GM10248 (cell line): ENCODE measurements at regions not wholly inside any gene's neighbourhood (a gene's known extent, or its start where the extent isn't known, plus 50 kb on each side); places are given as distances from the start of the nearest gene placed in this dataset.

Source experiments
- CTCF ChIA-PET: fragments of 300-600 bp; sonication (Branson Sonifier 250); formaldehyde crosslinking; extraction: SDS; loops from one replicate; lab custom pipeline; 2021; ENCODE audit warnings: antibody characterized with exemption; lab: Yijun Ruan, JAX
- POLR2A ChIA-PET: fragments of 350-650 bp; sonication (Branson Sonifier 250); formaldehyde crosslinking; extraction: SDS; loops from one replicate; lab custom pipeline; 2020; ENCODE audit warnings: antibody characterized with exemption; lab: Yijun Ruan, JAX
- DNase-seq: peaks from one replicate; pipeline ENCODE4 v3.0.0; 2012; ENCODE audit errors: extremely low spot score
- CTCF ChIP-seq: IDR thresholded peaks from 2 replicates; pipeline ENCODE4 v1.5.1; 2012; ENCODE audit warnings: mild to moderate bottlenecking, low read depth; ENCODE audit errors: extremely low read depth, missing control alignments, control extremely low read depth

GRCh38 chr6:43878823-43879495, 108.9 kb downstream of the VEGFA start:
- no peak for TF ChIP-seq CTCF
- POLR2A ChIA-PET = no interaction called here
- DNase-seq = no peak
- CTCF ChIA-PET = no interaction called here

- DNase-seq = no peak
- no peak for TF ChIP-seq CTCF
- ChIA-PET POLR2A (no interaction called here), CTCF (no interaction called here)
Measured at GRCh38 chr6:43878127-43878634, 108.2 kb downstream of the VEGFA start.

- TF ChIP-seq CTCF = no peak
- POLR2A ChIA-PET = no interaction called here
- CTCF ChIA-PET = no interaction called here
- no peak for DNase-seq
Measured at GRCh38 chr6:43877463-43878126, 107.6 kb downstream of the VEGFA start.

GRCh38 chr6:43877036-43877435, 107.0 kb downstream of the VEGFA start:
- ChIA-PET POLR2A (no interaction called here), CTCF (no interaction called here)
- no peak for DNase-seq
- TF ChIP-seq CTCF = no peak

DNA sequence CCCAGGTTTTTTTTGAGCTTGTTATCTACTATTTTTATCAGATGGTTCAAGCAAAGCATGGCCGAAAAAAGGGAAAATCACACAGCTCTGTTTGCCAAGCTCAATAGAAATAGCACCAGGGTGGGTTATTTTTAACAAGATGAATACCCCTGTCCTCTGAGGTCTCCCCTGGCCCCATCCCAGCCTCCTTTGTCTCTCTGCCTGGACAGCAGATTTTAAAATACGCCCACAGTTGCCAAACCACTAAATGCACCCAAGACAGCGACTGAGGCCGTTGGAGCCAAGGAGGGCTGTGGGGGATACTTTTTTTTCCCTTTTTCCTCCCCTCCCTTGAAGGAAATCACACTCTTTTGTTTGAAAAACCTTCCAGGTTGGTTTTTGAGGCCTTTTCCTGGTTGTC, 106.6 kb downstream of the VEGFA start:
- ChIA-PET CTCF (no interaction called here), POLR2A (no interaction called here)
- DNase-seq = no peak
- TF ChIP-seq CTCF = no peak

GRCh38 chr6:43875849-43876572, 106.0 kb downstream of the VEGFA start:
- POLR2A ChIA-PET = no interaction called here
- no peak for DNase-seq
- TF ChIP-seq CTCF = no peak
- CTCF ChIA-PET = interaction anchor here (1.4 kb wide), 1 partner anchor 7 kb away, joined by 4 read pairs; no protein-coding TSS in a partner anchor
